OCI-LY1 (cell line): ENCODE measurements at regions not wholly inside any gene's neighbourhood (a gene's known extent, or its start where the extent isn't known, plus 50 kb on each side); places are given as distances from the start of the nearest gene placed in this dataset.

ENCODE experiments used
- CTCF ChIP-seq: fragments of 200-600 bp; sonication (generic), shearing (Covaris generic); IDR thresholded peaks from 2 replicates; pipeline ENCODE4 v1.5.1; 2017; ENCODE audit warnings: mild to moderate bottlenecking, antibody characterized with exemption, low read length, moderate library complexity, mixed read lengths
- EZH2 ChIP-seq: fragments of 200-600 bp; sonication (generic), shearing (Covaris generic); IDR thresholded peaks from 2 replicates; pipeline ENCODE4 v1.8.0; 2017; ENCODE audit warnings: borderline replicate concordance, mixed run types, mild to moderate bottlenecking, antibody characterized with exemption, low read length, moderate library complexity, mixed read lengths

GRCh38 chr10:59037018-59037389, 139.4 kb upstream of the PHYHIPL start:
- TF ChIP-seq CTCF (no peak), EZH2 (no peak)
